BJ (cell line): ENCODE measurements at regions not wholly inside any gene's neighbourhood (a gene's known extent, or its start where the extent isn't known, plus 50 kb on each side); places are given as distances from the start of the nearest gene placed in this dataset.

ENCODE experiments used
- CTCF ChIA-PET: fragments of 350-600 bp; formaldehyde crosslinking; extraction: SDS; loops from one replicate; lab custom pipeline; 2021; ENCODE audit warnings: antibody characterized with exemption, inconsistent platforms; lab: Yijun Ruan, JAX
- POLR2A ChIA-PET: fragments of 300-600 bp; sonication (Branson Sonifier 250); formaldehyde crosslinking; extraction: SDS; loops from one replicate; lab custom pipeline; 2021; ENCODE audit warnings: antibody characterized with exemption; lab: Charles Lee
- DNase-seq: peaks from one replicate; pipeline ENCODE4 v3.0.0-alpha.2; 2011; ENCODE audit warnings: low read depth
- H3K27me3 ChIP-seq: 2 replicates; pipeline ENCODE4 v1.6.0; 2011; ENCODE audit warnings: low read length; ENCODE audit not compliant: control insufficient read depth, insufficient read depth
- H3K36me3 ChIP-seq: 2 replicates; pipeline ENCODE4 v1.5.1; 2011; ENCODE audit warnings: low read length; ENCODE audit not compliant: control insufficient read depth, insufficient read depth
- H3K4me3 ChIP-seq: 2 replicates; pipeline ENCODE4 v1.5.1; 2011; ENCODE audit warnings: low read depth, mild to moderate bottlenecking, control low read depth, low read length
- CTCF ChIP-seq: IDR thresholded peaks from 2 replicates; pipeline ENCODE4 v1.5.1; 2011; ENCODE audit warnings: low read depth, mild to moderate bottlenecking, control low read depth, inconsistent platforms, low read length, moderate library complexity; ENCODE audit not compliant: insufficient read depth

GRCh38 chr5:52656569-52657246, 131.0 kb upstream of the ITGA1 start:
- no peak for TF ChIP-seq CTCF
- Histone ChIP-seq H3K27me3 (0 out of 2 replicates have a peak, but pooled peaks cover 4% of the 10 kb centered on the region), H3K4me3 (no peak overlapping the region), H3K36me3 (no peaks in the 10 kb centered on the region)
- ChIA-PET CTCF (interaction anchor here (1.5 kb wide), 1 partner anchor 1698 kb away, joined by 4 read pairs; no protein-coding TSS in a partner anchor), POLR2A (no interaction called here)
- DNase-seq, result no peak

- POLR2A ChIA-PET, result no interaction called here
- TF ChIP-seq CTCF, result peak; percentile 40
- H3K4me3 ChIP-seq, result no peak overlapping the region
- H3K36me3 ChIP-seq, result no peaks in the 10 kb centered on the region
- no peak for DNase-seq
- 0 out of 2 replicates have a peak, but pooled peaks cover 4% of the 10 kb centered on the region for H3K27me3 ChIP-seq
- CTCF ChIA-PET, result interaction anchor here (0.7 to 2.6 kb wide), 4 partner anchors 258 to 1701 kb away, joined by 3 to 11 read pairs (median 4); no protein-coding TSS in a partner anchor
These were observed 130.5 kb upstream of the ITGA1 start for GRCh38 chr5:52657247-52657645.

- DNase-seq, result no peak
- POLR2A ChIA-PET, result no interaction called here
- Histone ChIP-seq H3K36me3 (no peaks in the 10 kb centered on the region), H3K27me3 (0 out of 2 replicates have a peak, but pooled peaks cover 4% of the 10 kb centered on the region), H3K4me3 (no peak overlapping the region)
- CTCF ChIA-PET, result interaction anchor here (0.7 to 2.6 kb wide), 7 partner anchors 9 to 1702 kb away, joined by 3 to 11 read pairs (median 4); no protein-coding TSS in a partner anchor
- no peak for TF ChIP-seq CTCF
These were observed 129.5 kb upstream of the ITGA1 start for GRCh38 chr5:52658246-52658645.

DNA sequence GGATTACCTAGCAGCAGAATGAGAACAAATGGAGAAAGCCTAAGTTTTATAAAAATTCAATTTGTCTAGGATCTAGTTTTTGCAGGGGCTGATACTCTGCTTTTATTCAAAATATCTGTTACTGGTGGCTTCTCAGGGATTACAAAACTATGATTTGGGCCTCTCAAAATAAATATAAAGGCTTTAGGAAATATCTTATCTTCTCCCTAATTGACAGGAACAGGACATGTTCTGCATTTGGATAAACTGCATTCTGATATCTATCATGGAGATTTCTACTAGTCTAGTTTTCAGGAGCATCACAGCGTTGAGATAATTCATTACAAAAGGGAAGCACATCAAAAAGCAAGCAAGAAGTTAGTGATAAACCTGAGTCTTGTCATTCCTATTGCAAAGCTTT, 127.1 kb upstream of the ITGA1 start:
- POLR2A ChIA-PET, result no interaction called here
- CTCF ChIA-PET, result no interaction called here
- TF ChIP-seq CTCF, result no peak
- H3K36me3 ChIP-seq, result no peaks in the 10 kb centered on the region
- H3K27me3 ChIP-seq, result no peaks in the 10 kb centered on the region
- no peak overlapping the region for H3K4me3 ChIP-seq
- DNase-seq, result no peak

DNA sequence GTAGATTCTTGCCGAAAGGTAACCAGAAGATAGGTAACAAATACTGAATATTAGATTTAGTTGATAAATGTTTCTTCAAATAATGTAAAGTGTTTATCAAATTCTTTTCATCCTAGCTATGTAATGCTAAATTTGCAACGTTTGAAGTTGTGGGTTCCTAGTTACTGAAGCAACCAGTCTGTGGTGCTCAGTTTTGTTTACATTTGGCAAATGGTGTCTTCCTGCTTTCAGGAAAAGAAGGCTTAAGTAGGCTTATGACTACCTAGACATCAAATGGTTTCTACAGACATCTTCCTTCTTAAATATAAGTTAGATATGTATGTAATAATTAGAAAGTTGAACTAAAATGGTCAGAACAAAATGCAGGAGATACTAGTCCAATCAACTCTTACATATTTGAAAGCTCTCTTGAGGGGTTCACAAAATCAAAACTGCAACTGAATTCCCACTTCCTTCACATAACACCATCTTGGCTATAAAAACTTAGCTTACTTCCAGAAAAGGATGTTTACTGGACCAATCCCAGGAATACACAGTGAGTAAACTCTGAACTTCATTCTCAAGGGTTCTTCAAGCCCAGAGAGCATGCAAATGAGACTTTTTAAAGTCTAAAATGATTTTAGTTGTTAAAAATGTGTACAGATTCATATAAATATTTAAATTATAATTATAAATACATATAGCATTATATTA, 125.7 kb upstream of the ITGA1 start:
- ChIA-PET POLR2A (no interaction called here), CTCF (interaction anchor here (1.0 to 1.5 kb wide), 2 partner anchors 254 to 256 kb away, joined by 4 to 5 read pairs; no protein-coding TSS in a partner anchor)
- TF ChIP-seq CTCF, result no peak
- DNase-seq, result no peak
- Histone ChIP-seq H3K36me3 (no peaks in the 10 kb centered on the region), H3K4me3 (no peak overlapping the region), H3K27me3 (no peaks in the 10 kb centered on the region)
